Thyroid gland (tissue), 4 donors: ENCODE measurements at regions not wholly inside any gene's neighbourhood (a gene's known extent, or its start where the extent isn't known, plus 50 kb on each side); places are given as distances from the start of the nearest gene placed in this dataset.

ENCODE experiments used
- DNase-seq, 2 donors: peaks; one replicate each; pipeline ENCODE4 v3.0.0-alpha.2; 2019
- H3K27ac ChIP-seq, 3 donors: fragments of 200-600 bp; sonication (generic); 1 replicate in 2 of 3; 2 replicates in 1 of 3; pipeline ENCODE4 v1.5.1; 2016 to 2019; ENCODE audit warnings: mild to moderate bottlenecking in 1 of 3, moderate library complexity in 1 of 3
- H3K27me3 ChIP-seq: fragments of 200-600 bp; sonication (generic); one replicate; pipeline ENCODE4 v1.5.1; 2019
- H3K36me3 ChIP-seq, 2 donors: fragments of 200-600 bp; sonication (generic); one replicate each; pipeline ENCODE4 v1.5.1; 2016 to 2019
- H3K4me1 ChIP-seq, 2 donors: fragments of 200-600 bp; sonication (generic); one replicate each; pipeline ENCODE4 v1.5.1; 2017 to 2019
- H3K4me3 ChIP-seq, 3 donors: fragments of 200-600 bp; sonication (generic); replicated peaks in 1 of 3; 1 replicate in 2 of 3; 2 replicates in 1 of 3; pipeline ENCODE4 v1.5.1; 2016; ENCODE audit warnings: mild to moderate bottlenecking in 1 of 3
- H3K9me3 ChIP-seq: fragments of 200-600 bp; sonication (generic); one replicate; pipeline ENCODE4 v1.5.1; 2017
- POLR2A ChIP-seq, 2 donors: fragments of 450-650 bp; IDR thresholded peaks; one replicate each; pipeline ENCODE4 v1.6.1; 2017; ENCODE audit warnings: antibody characterized with exemption in 2 of 2, mild to moderate bottlenecking in 2 of 2, moderate library complexity in 1 of 2
- WGBS, 2 donors: methylation state at CpG; one replicate each; pipeline ENCODE4 v1.1.5; 2017; 5-methylcytosine and 5-hydroxymethylcytosine counted together
- intact Hi-C: fragments of 100-400 bp; cut with DNase I; formaldehyde crosslinking; loops from one replicate; pipeline ENCODE4 v1.15.1; 2023
- TF ChIP-seq, protein P1 (sequence below), 6 experiments: fragments of 200-600 bp in 3 of 6; fragments of 450-650 bp in 3 of 6; sonication (generic) in 3 of 6; IDR thresholded peaks; one replicate each; pipeline ENCODE4 v1.5.1; 2016 to 2019; ENCODE audit warnings: antibody characterized with exemption in 6 of 6, mild to moderate bottlenecking in 2 of 6, inconsistent platforms in 1 of 6, moderate library complexity in 1 of 6

- Histone ChIP-seq H3K27me3 (no peaks in the 10 kb centered on the region), H3K27ac (no peak overlapping the region), H3K4me1 (no peaks in the 10 kb centered on the region), H3K9me3 (no peaks in the 10 kb centered on the region), H3K36me3 (no peaks in the 10 kb centered on the region), H3K4me3 (no peak overlapping the region)
- no peak for DNase-seq
- intact Hi-C loops, result no loop called here
- TF ChIP-seq POLR2A (IDR thresholded peaks at IDR 0.05), result no peak
- TF ChIP-seq, protein P1, sequence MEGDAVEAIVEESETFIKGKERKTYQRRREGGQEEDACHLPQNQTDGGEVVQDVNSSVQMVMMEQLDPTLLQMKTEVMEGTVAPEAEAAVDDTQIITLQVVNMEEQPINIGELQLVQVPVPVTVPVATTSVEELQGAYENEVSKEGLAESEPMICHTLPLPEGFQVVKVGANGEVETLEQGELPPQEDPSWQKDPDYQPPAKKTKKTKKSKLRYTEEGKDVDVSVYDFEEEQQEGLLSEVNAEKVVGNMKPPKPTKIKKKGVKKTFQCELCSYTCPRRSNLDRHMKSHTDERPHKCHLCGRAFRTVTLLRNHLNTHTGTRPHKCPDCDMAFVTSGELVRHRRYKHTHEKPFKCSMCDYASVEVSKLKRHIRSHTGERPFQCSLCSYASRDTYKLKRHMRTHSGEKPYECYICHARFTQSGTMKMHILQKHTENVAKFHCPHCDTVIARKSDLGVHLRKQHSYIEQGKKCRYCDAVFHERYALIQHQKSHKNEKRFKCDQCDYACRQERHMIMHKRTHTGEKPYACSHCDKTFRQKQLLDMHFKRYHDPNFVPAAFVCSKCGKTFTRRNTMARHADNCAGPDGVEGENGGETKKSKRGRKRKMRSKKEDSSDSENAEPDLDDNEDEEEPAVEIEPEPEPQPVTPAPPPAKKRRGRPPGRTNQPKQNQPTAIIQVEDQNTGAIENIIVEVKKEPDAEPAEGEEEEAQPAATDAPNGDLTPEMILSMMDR (IDR thresholded peaks at IDR 0.05), result no peak
- 83 to 93% methylated on average over 9 of the region's 9 CpGs for WGBS, 2 donors
Observed at GRCh38 chr19:30783936-30784335, 411.8 kb downstream of the ZNF536 start.

- 93 to 94% methylated on average over 3 of the region's 3 CpGs for WGBS, 2 donors
- Histone ChIP-seq H3K4me3 (no peak overlapping the region), H3K4me1 (no peaks in the 10 kb centered on the region), H3K27ac (no peak overlapping the region), H3K9me3 (no peaks in the 10 kb centered on the region), H3K27me3 (no peaks in the 10 kb centered on the region), H3K36me3 (no peaks in the 10 kb centered on the region)
- TF ChIP-seq, protein P1 (IDR thresholded peaks at IDR 0.05), result no peak
- no peak for TF ChIP-seq POLR2A (IDR thresholded peaks at IDR 0.05)
- DNase-seq, result no peak
- intact Hi-C loops, result no loop called here
Observed at GRCh38 chr19:30783212-30783611, 411.0 kb downstream of the ZNF536 start.

- Histone ChIP-seq H3K27ac (no peak overlapping the region), H3K9me3 (no peaks in the 10 kb centered on the region), H3K27me3 (no peaks in the 10 kb centered on the region), H3K36me3 (no peaks in the 10 kb centered on the region), H3K4me1 (no peaks in the 10 kb centered on the region), H3K4me3 (no peak overlapping the region)
- TF ChIP-seq, protein P1 (IDR thresholded peaks at IDR 0.05), result no peak
- no peak for TF ChIP-seq POLR2A (IDR thresholded peaks at IDR 0.05)
- intact Hi-C loops, result no loop called here
- 72 to 85% methylated on average over 8 to 9 of the region's 10 CpGs for WGBS, 2 donors
- DNase-seq, result no peak
Observed at GRCh38 chr19:30781519-30781918, 409.3 kb downstream of the ZNF536 start.

- H3K27me3 ChIP-seq, result no peaks in the 10 kb centered on the region
- no peaks in the 10 kb centered on the region for H3K9me3 ChIP-seq
- H3K27ac ChIP-seq, result no peak overlapping the region
- H3K4me3 ChIP-seq, result no peak overlapping the region
- intact Hi-C loops, result no loop called here
- no peak for TF ChIP-seq POLR2A (IDR thresholded peaks at IDR 0.05)
- TF ChIP-seq, protein P1 (IDR thresholded peaks at IDR 0.05), result no peak
- DNase-seq, result no peak
- no peaks in the 10 kb centered on the region for H3K4me1 ChIP-seq
- 100% methylated on average over 2 of the region's 2 CpGs for WGBS, 2 donors
- H3K36me3 ChIP-seq, result no peaks in the 10 kb centered on the region
Observed at GRCh38 chr19:30781047-30781446, 408.9 kb downstream of the ZNF536 start.

GRCh38 chr19:30780456-30780855 lies 408.3 kb downstream of the ZNF536 start:
- 75% methylated on average over 2 of the region's 2 CpGs; no CpG with 5 or more reads in 1 of the 2 donors for WGBS, 2 donors
- intact Hi-C loops, result no loop called here
- no peak overlapping the region for H3K27ac ChIP-seq
- H3K4me1 ChIP-seq, result peaks cover 0 to 4% of the 10 kb centered on the region in 2 donors
- no peak for DNase-seq
- H3K36me3 ChIP-seq, result no peaks in the 10 kb centered on the region
- TF ChIP-seq, protein P1 (IDR thresholded peaks at IDR 0.05), result no peak
- TF ChIP-seq POLR2A (IDR thresholded peaks at IDR 0.05), result no peak
- H3K4me3 ChIP-seq, result no peak overlapping the region
- no peaks in the 10 kb centered on the region for H3K27me3 ChIP-seq
- H3K9me3 ChIP-seq, result no peaks in the 10 kb centered on the region
